HCT116 (cell line): ENCODE measurements at regions not wholly inside any gene's neighbourhood (a gene's known extent, or its start where the extent isn't known, plus 50 kb on each side); places are given as distances from the start of the nearest gene placed in this dataset.

Experiments used
- ATAC-seq: fragments of 200-7000 bp; cut with Tn5 transposase; 2 replicates; pipeline ENCODE4 v1.9.1; 2020; ENCODE audit warnings: mild to moderate bottlenecking, moderate library complexity
- BruUV-seq: library from RNA; stranded (reverse); fragments of 400-500 nt; replicated peaks from 2 replicates; lab custom pipeline; 2021; lab: Mats Ljungman, UMichigan
- CTCF ChIA-PET: fragments of 300-600 bp; sonication (Branson Sonifier 250); formaldehyde crosslinking; loops from one replicate; lab custom pipeline; 2021; ENCODE audit warnings: antibody characterized with exemption; lab: Charles Lee
- POLR2A ChIA-PET: fragments of 300-600, 350-600 bp; sonication (Branson Sonifier 250); formaldehyde crosslinking; loops from one replicate; lab custom pipeline; 2021; ENCODE audit warnings: antibody characterized with exemption; lab: Charles Lee
- RAD21 ChIA-PET, 2 experiments: fragments of 300-600 bp; sonication (Branson Sonifier 250); formaldehyde crosslinking; loops; one replicate each; lab custom pipeline; 2023; ENCODE audit warnings: low total read pairs in 2 of 2; ENCODE audit not compliant: uncharacterized antibody in 2 of 2, unreplicated experiment in 2 of 2, low non-redundant PET in 1 of 2; lab: Charles Lee
- DNase-seq: peaks from one replicate; pipeline ENCODE4 v3.0.0-alpha.2; 2010; ENCODE audit warnings: low read depth, low spot score
- H2AFZ ChIP-seq: fragments of 200-600 bp; shearing (Covaris generic), sonication (generic); 2 replicates; pipeline ENCODE4 v1.6.1; 2017; ENCODE audit warnings: low read depth, mixed run types, mixed read lengths, antibody characterized with exemption, low read length; ENCODE audit not compliant: poor library complexity, severe bottlenecking
- H3K27ac ChIP-seq: 2 replicates; pipeline ENCODE4 v1.5.1; 2012; ENCODE audit warnings: low read depth, low read length
- H3K27me3 ChIP-seq: fragments of 200-600 bp; sonication (generic); 2 replicates; pipeline ENCODE4 v1.6.1; 2016; ENCODE audit warnings: mixed run types, low read length, mixed read lengths; ENCODE audit not compliant: insufficient read depth
- H3K36me3 ChIP-seq, 2 experiments: fragments of 200-500 bp in 1 of 2; fragments of 200-600 bp in 1 of 2; sonication (Bioruptor generic) in 1 of 2; sonication (generic) in 1 of 2; 2 replicates each; pipeline versions ENCODE4 v1.5.1 to v1.6.1; 2014 to 2016; ENCODE audit warnings: low read length in 2 of 2, inconsistent platforms in 1 of 2, mixed read lengths in 1 of 2, mixed run types in 1 of 2; ENCODE audit not compliant: insufficient read depth in 2 of 2, control insufficient read depth in 1 of 2
- H3K4me1 ChIP-seq, 2 experiments: fragments of 200-600 bp in 1 of 2; sonication (generic) in 1 of 2; 2 replicates each; pipeline versions ENCODE4 v1.5.1 to v1.6.1; 2012 to 2017; ENCODE audit warnings: low read length in 2 of 2, inconsistent platforms in 1 of 2, mild to moderate bottlenecking in 1 of 2, mixed read lengths in 1 of 2, mixed run types in 1 of 2, moderate library complexity in 1 of 2; ENCODE audit not compliant: insufficient read depth in 2 of 2, control insufficient read depth in 1 of 2
- H3K4me2 ChIP-seq: fragments of 200-600 bp; sonication (generic); 2 replicates; pipeline ENCODE4 v1.6.1; 2017; ENCODE audit warnings: mixed run types, low read length, mixed read lengths
- H3K4me3 ChIP-seq, 2 experiments: fragments of 200-600 bp in 1 of 2; sonication (generic) in 1 of 2; replicated peaks in 1 of 2; 2 replicates each; pipeline ENCODE4 v1.5.1; 2011 to 2016; ENCODE audit warnings: low read length in 2 of 2, control low read depth in 1 of 2, low read depth in 1 of 2, mild to moderate bottlenecking in 1 of 2, mixed read lengths in 1 of 2, mixed run types in 1 of 2
- H3K79me2 ChIP-seq: fragments of 200-600 bp; sonication (generic); 2 replicates; pipeline ENCODE4 v1.6.1; 2017; ENCODE audit warnings: mild to moderate bottlenecking, mixed run types, low read length, moderate library complexity, mixed read lengths; ENCODE audit not compliant: insufficient read depth
- H3K9ac ChIP-seq: fragments of 200-600 bp; sonication (generic); 2 replicates; pipeline ENCODE4 v1.6.1; 2016; ENCODE audit warnings: low read length, mixed read lengths
- H3K9me2 ChIP-seq: fragments of 200-600 bp; sonication (generic), shearing (Covaris generic); 2 replicates; pipeline ENCODE4 v1.6.1; 2017; ENCODE audit warnings: mixed run types, mild to moderate bottlenecking, moderate library complexity; ENCODE audit not compliant: insufficient read depth
- H3K9me3 ChIP-seq, 2 experiments: fragments of 200-500 bp in 1 of 2; fragments of 200-600 bp in 1 of 2; sonication (Bioruptor generic) in 1 of 2; sonication (generic) in 1 of 2; 2 replicates each; pipeline ENCODE4 v1.6.1; 2014 to 2017; ENCODE audit warnings: low read length in 2 of 2, mixed read lengths in 2 of 2, inconsistent platforms in 1 of 2, low read depth in 1 of 2, mild to moderate bottlenecking in 1 of 2, mixed run types in 1 of 2, moderate library complexity in 1 of 2; ENCODE audit not compliant: control insufficient read depth in 1 of 2, insufficient read depth in 1 of 2
- H4K20me1 ChIP-seq: fragments of 200-600 bp; sonication (generic), shearing (Covaris generic); 2 replicates; pipeline ENCODE4 v1.6.1; 2017; ENCODE audit warnings: mixed run types, mild to moderate bottlenecking, moderate library complexity; ENCODE audit not compliant: insufficient read depth
- CBX3 ChIP-seq: IDR thresholded peaks from 2 replicates; pipeline ENCODE4 v1.6.1; 2012; ENCODE audit warnings: low read depth
- CEBPB ChIP-seq: IDR thresholded peaks from 2 replicates; pipeline ENCODE4 v1.6.1; 2012; ENCODE audit warnings: low read depth
- EGR1 ChIP-seq: IDR thresholded peaks from 2 replicates; pipeline ENCODE4 v1.6.1; 2012; ENCODE audit warnings: low read depth
- ELF1 ChIP-seq: IDR thresholded peaks from 2 replicates; pipeline ENCODE4 v1.6.1; 2012; ENCODE audit warnings: low read depth, borderline replicate concordance
- EZH2 ChIP-seq: fragments of 200-600 bp; sonication (generic); IDR thresholded peaks from 2 replicates; pipeline ENCODE4 v1.6.1; 2017; ENCODE audit warnings: antibody characterized with exemption, mixed run types
- EZH2phosphoT487 ChIP-seq: fragments of 200-600 bp; IDR thresholded peaks from 2 replicates; pipeline ENCODE4 v1.6.1; 2018; ENCODE audit warnings: antibody characterized with exemption, borderline replicate concordance
- FOSL1 ChIP-seq: IDR thresholded peaks from 2 replicates; pipeline ENCODE4 v1.6.1; 2012; ENCODE audit warnings: low read depth
- POLR2A ChIP-seq: IDR thresholded peaks from 2 replicates; pipeline ENCODE4 v1.7.0; 2011; ENCODE audit warnings: borderline replicate concordance; ENCODE audit not compliant: insufficient read depth, insufficient read length; ENCODE audit errors: extremely low read depth
- SIN3A ChIP-seq: IDR thresholded peaks from 2 replicates; pipeline ENCODE4 v1.6.1; 2012; ENCODE audit warnings: low read depth
- SP1 ChIP-seq: IDR thresholded peaks from 2 replicates; pipeline ENCODE4 v1.6.1; 2012; ENCODE audit warnings: low read depth
- intact Hi-C: fragments of 100-400 bp; cut with micrococcal nuclease; formaldehyde crosslinking; loops from 2 replicates; pipeline ENCODE4 v1.10.0; 2022
- TF ChIP-seq, protein P1 (sequence below), 3 experiments: fragments of 200-600 bp in 1 of 3; sonication (generic) in 1 of 3; IDR thresholded peaks in 2 of 3; conservative IDR thresholded peaks in 1 of 3; 2 replicates each; pipeline ENCODE4 v1.5.1; 2012 to 2017; ENCODE audit warnings: low read depth in 2 of 3, low read length in 2 of 3, antibody characterized with exemption in 1 of 3, borderline replicate concordance in 1 of 3, control low read depth in 1 of 3, mild to moderate bottlenecking in 1 of 3, mixed read lengths in 1 of 3, mixed run types in 1 of 3, moderate library complexity in 1 of 3; ENCODE audit not compliant: insufficient read depth in 1 of 3
- TF ChIP-seq, protein P2 (sequence below): IDR thresholded peaks from 2 replicates; pipeline ENCODE4 v1.6.1; 2011; ENCODE audit warnings: mild to moderate bottlenecking, low read length, moderate library complexity; ENCODE audit not compliant: insufficient replicate concordance; ENCODE audit errors: extremely low read depth
- TF ChIP-seq, protein P3 (sequence below): IDR thresholded peaks from 2 replicates; pipeline ENCODE4 v1.6.1; 2012
- TF ChIP-seq, protein P4 (sequence below): IDR thresholded peaks from 2 replicates; pipeline ENCODE4 v1.6.1; 2012; ENCODE audit warnings: low read depth

DNA sequence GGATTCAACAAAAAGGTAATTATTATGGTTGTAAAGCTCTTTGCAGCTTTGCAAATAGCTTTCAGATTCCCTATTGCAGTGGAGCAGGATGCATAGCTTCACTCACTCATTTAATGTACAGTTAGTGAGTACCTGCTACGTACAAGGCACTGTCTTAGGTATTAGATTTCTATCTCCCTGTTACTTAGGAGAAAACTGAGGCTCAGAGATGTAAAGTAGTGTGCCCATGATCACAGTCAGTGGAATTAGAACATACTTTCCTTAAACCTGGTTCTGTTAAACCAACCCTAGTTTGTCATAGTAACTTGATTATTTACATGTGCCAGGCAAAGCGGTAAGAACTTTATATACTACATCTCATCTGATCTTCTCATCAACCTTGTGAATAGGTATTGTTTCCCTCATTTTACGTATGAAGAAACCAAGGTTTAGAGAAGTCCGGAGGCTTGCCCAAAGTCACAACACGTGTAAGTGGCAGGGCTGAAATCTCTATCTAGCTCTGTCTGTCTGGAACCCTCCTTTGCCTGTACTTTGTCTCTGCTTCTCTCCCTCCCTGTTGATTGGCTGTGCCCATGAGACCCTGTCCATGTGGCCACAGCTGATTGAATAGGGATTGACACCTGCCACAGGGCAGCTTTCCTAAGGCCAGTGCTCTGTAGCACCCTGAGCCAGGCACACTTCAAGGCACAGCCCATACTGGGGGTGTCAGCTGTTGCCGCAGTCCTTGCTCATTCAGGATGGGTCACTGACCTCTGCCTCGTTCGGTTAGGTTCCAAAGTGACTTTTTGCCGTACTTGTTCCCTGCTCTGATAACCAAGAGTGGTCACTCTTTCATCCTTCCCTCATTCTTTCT, 63.8 kb upstream of the PRSS23 start:
- Histone ChIP-seq H3K9me3 (no peaks in the 10 kb centered on the region), H3K79me2 (no peaks in the 10 kb centered on the region), H3K4me2 (no peak overlapping the region), H3K4me3 (no peak overlapping the region), H3K36me3 (no peaks in the 10 kb centered on the region), H3K27me3 (no peaks in the 10 kb centered on the region), H3K9me2 (no peaks in the 10 kb centered on the region), H3K4me1 (peaks cover 38 to 46% of the 10 kb centered on the region in 2 experiments), H3K9ac (no peak overlapping the region), H4K20me1 (no peaks in the 10 kb centered on the region), H3K27ac (no peak overlapping the region), H2AFZ (peak overlapping the region; percentile 38)
- intact Hi-C loops: no loop called here
- CTCF ChIA-PET: no interaction called here
- TF ChIP-seq, protein P1, sequence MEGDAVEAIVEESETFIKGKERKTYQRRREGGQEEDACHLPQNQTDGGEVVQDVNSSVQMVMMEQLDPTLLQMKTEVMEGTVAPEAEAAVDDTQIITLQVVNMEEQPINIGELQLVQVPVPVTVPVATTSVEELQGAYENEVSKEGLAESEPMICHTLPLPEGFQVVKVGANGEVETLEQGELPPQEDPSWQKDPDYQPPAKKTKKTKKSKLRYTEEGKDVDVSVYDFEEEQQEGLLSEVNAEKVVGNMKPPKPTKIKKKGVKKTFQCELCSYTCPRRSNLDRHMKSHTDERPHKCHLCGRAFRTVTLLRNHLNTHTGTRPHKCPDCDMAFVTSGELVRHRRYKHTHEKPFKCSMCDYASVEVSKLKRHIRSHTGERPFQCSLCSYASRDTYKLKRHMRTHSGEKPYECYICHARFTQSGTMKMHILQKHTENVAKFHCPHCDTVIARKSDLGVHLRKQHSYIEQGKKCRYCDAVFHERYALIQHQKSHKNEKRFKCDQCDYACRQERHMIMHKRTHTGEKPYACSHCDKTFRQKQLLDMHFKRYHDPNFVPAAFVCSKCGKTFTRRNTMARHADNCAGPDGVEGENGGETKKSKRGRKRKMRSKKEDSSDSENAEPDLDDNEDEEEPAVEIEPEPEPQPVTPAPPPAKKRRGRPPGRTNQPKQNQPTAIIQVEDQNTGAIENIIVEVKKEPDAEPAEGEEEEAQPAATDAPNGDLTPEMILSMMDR (IDR thresholded peaks at IDR 0.05 in 2 of 3, conservative IDR thresholded peaks at IDR 0.05 in 1 of 3; ENCODE audit: borderline replicate concordance in 1 of 3, insufficient read depth in 1 of 3, low read depth in 2 of 3, low read length in 2 of 3): no peak
- TF ChIP-seq, protein P2, sequence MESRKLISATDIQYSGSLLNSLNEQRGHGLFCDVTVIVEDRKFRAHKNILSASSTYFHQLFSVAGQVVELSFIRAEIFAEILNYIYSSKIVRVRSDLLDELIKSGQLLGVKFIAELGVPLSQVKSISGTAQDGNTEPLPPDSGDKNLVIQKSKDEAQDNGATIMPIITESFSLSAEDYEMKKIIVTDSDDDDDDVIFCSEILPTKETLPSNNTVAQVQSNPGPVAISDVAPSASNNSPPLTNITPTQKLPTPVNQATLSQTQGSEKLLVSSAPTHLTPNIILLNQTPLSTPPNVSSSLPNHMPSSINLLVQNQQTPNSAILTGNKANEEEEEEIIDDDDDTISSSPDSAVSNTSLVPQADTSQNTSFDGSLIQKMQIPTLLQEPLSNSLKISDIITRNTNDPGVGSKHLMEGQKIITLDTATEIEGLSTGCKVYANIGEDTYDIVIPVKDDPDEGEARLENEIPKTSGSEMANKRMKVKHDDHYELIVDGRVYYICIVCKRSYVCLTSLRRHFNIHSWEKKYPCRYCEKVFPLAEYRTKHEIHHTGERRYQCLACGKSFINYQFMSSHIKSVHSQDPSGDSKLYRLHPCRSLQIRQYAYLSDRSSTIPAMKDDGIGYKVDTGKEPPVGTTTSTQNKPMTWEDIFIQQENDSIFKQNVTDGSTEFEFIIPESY: no peak
- TF ChIP-seq EGR1: no peak
- no peak for TF ChIP-seq EZH2
- no peak for TF ChIP-seq SIN3A
- no peak for TF ChIP-seq POLR2A
- no peak for TF ChIP-seq CEBPB
- TF ChIP-seq, protein P3, sequence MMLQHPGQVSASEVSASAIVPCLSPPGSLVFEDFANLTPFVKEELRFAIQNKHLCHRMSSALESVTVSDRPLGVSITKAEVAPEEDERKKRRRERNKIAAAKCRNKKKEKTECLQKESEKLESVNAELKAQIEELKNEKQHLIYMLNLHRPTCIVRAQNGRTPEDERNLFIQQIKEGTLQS: no peak
- no peak for TF ChIP-seq FOSL1
- TF ChIP-seq ELF1: no peak
- TF ChIP-seq, protein P4, sequence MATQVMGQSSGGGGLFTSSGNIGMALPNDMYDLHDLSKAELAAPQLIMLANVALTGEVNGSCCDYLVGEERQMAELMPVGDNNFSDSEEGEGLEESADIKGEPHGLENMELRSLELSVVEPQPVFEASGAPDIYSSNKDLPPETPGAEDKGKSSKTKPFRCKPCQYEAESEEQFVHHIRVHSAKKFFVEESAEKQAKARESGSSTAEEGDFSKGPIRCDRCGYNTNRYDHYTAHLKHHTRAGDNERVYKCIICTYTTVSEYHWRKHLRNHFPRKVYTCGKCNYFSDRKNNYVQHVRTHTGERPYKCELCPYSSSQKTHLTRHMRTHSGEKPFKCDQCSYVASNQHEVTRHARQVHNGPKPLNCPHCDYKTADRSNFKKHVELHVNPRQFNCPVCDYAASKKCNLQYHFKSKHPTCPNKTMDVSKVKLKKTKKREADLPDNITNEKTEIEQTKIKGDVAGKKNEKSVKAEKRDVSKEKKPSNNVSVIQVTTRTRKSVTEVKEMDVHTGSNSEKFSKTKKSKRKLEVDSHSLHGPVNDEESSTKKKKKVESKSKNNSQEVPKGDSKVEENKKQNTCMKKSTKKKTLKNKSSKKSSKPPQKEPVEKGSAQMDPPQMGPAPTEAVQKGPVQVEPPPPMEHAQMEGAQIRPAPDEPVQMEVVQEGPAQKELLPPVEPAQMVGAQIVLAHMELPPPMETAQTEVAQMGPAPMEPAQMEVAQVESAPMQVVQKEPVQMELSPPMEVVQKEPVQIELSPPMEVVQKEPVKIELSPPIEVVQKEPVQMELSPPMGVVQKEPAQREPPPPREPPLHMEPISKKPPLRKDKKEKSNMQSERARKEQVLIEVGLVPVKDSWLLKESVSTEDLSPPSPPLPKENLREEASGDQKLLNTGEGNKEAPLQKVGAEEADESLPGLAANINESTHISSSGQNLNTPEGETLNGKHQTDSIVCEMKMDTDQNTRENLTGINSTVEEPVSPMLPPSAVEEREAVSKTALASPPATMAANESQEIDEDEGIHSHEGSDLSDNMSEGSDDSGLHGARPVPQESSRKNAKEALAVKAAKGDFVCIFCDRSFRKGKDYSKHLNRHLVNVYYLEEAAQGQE: no peak
- no peak for TF ChIP-seq EZH2phosphoT487
- TF ChIP-seq SP1: no peak
- TF ChIP-seq CBX3: no peak
- RAD21 ChIA-PET: interaction anchor here in 1 of 2 experiments (0.6 kb wide), 1 partner anchor 16 kb away, joined by 4 read pairs; no protein-coding TSS in a partner anchor
- BruUV-seq: no TSS peak
- ATAC-seq (no peak), DNase-seq (no peak)
- POLR2A ChIA-PET: no interaction called here
